MG63 (cell line): ENCODE measurements at regions not wholly inside any gene's neighbourhood (a gene's known extent, or its start where the extent isn't known, plus 50 kb on each side); places are given as distances from the start of the nearest gene placed in this dataset.
"Not testable (repeated sequence)": the region's sequence is repeated elsewhere in the genome, so short reads cannot be mapped to it uniquely, and the experiment has no call there.

Source experiments
- DNase-seq: peaks from one replicate; pipeline ENCODE4 v3.0.0-alpha.2; 2020
- H3K27me3 ChIP-seq: fragments of 250-450 bp; sonication (Bioruptor Pico); 2 replicates; pipeline ENCODE4 v1.5.1; 2020; ENCODE audit warnings: mild to moderate bottlenecking, moderate library complexity
- H3K36me3 ChIP-seq: fragments of 250-450 bp; sonication (Bioruptor Pico); 2 replicates; pipeline ENCODE4 v1.5.1; 2020; ENCODE audit warnings: mild to moderate bottlenecking, moderate library complexity
- H3K4me3 ChIP-seq: fragments of 250-450 bp; sonication (Bioruptor Pico); 2 replicates; pipeline ENCODE4 v1.5.1; 2020; ENCODE audit warnings: mild to moderate bottlenecking, moderate library complexity
- H3K9me3 ChIP-seq: fragments of 250-450 bp; sonication (Bioruptor Pico); 2 replicates; pipeline ENCODE4 v1.5.1; 2020; ENCODE audit warnings: mild to moderate bottlenecking, moderate library complexity

- H3K27me3 ChIP-seq, result no peaks in the 10 kb centered on the region
- DNase-seq, result no peak
Observed at GRCh38 chr7:91379236-91379635, 115.0 kb downstream of the FZD1 start.

GRCh38 chr7:91379991-91380390 is 115.8 kb downstream of the FZD1 start:
- Histone ChIP-seq H3K27me3 (no peaks in the 10 kb centered on the region), H3K4me3 (no peak overlapping the region), H3K36me3 (no peaks in the 10 kb centered on the region), H3K9me3 (no peaks in the 10 kb centered on the region)
- DNase-seq, result no peak

More at GRCh38 chr7:91379236-91379635, 115.0 kb downstream of the FZD1 start:
- H3K4me3 ChIP-seq, result no peak overlapping the region
- no peaks in the 10 kb centered on the region for H3K36me3 ChIP-seq
- H3K9me3 ChIP-seq, result no peaks in the 10 kb centered on the region

GRCh38 chr7:91383053-91383904 is 119.0 kb downstream of the FZD1 start:
- Histone ChIP-seq H3K36me3 (no peaks in the 10 kb centered on the region), H3K4me3 (no peak overlapping the region), H3K27me3 (no peaks in the 10 kb centered on the region), H3K9me3 (no peaks in the 10 kb centered on the region)
- peak; percentile 30 for DNase-seq

- Histone ChIP-seq H3K27me3 (no peaks in the 10 kb centered on the region), H3K4me3 (no peak overlapping the region), H3K9me3 (no peaks in the 10 kb centered on the region), H3K36me3 (no peaks in the 10 kb centered on the region)
- DNase-seq, result no peak
Observed at GRCh38 chr7:91383905-91384274, 119.7 kb downstream of the FZD1 start.

- not testable (repeated sequence) for H3K27me3 ChIP-seq, H3K9me3 ChIP-seq, H3K4me3 ChIP-seq, H3K36me3 ChIP-seq, DNase-seq
Observed at GRCh38 chr7:91394757-91395156, 130.5 kb downstream of the FZD1 start.

- not testable (repeated sequence) for H3K4me3 ChIP-seq, H3K9me3 ChIP-seq, H3K27me3 ChIP-seq, H3K36me3 ChIP-seq, DNase-seq
Observed at GRCh38 chr7:91395313-91395712, 131.1 kb downstream of the FZD1 start.

- no peaks in the 10 kb centered on the region for H3K9me3 ChIP-seq
- no peaks in the 10 kb centered on the region for H3K36me3 ChIP-seq
- H3K4me3 ChIP-seq, result no peak overlapping the region
- no peak for DNase-seq
- no peaks in the 10 kb centered on the region for H3K27me3 ChIP-seq
Observed at GRCh38 chr7:91397096-91397495, 132.9 kb downstream of the FZD1 start.

- Histone ChIP-seq H3K36me3 (no peaks in the 10 kb centered on the region), H3K4me3 (no peak overlapping the region), H3K27me3 (no peaks in the 10 kb centered on the region), H3K9me3 (no peaks in the 10 kb centered on the region)
- DNase-seq, result no peak
Observed at GRCh38 chr7:91397612-91398011, 133.4 kb downstream of the FZD1 start.

- H3K9me3 ChIP-seq, result no peaks in the 10 kb centered on the region
- H3K27me3 ChIP-seq, result no peaks in the 10 kb centered on the region
- no peaks in the 10 kb centered on the region for H3K36me3 ChIP-seq
- H3K4me3 ChIP-seq, result no peak overlapping the region
- no peak for DNase-seq
Observed at GRCh38 chr7:91398341-91398740, 134.1 kb downstream of the FZD1 start.

GRCh38 chr7:91405092-91405788 is 141.0 kb downstream of the FZD1 start:
- Histone ChIP-seq H3K9me3 (no peaks in the 10 kb centered on the region), H3K4me3 (no peak overlapping the region), H3K36me3 (no peaks in the 10 kb centered on the region), H3K27me3 (no peaks in the 10 kb centered on the region)
- no peak for DNase-seq

GRCh38 chr7:91405873-91406272 is 141.6 kb downstream of the FZD1 start:
- not testable (repeated sequence) for H3K4me3 ChIP-seq, H3K9me3 ChIP-seq, H3K36me3 ChIP-seq, DNase-seq, H3K27me3 ChIP-seq

- H3K9me3 ChIP-seq, result no peaks in the 10 kb centered on the region
- no peak for DNase-seq
- H3K27me3 ChIP-seq, result no peaks in the 10 kb centered on the region
- H3K36me3 ChIP-seq, result no peaks in the 10 kb centered on the region
- H3K4me3 ChIP-seq, result no peak overlapping the region
Observed at GRCh38 chr7:91407942-91408341, 143.7 kb downstream of the FZD1 start.

GRCh38 chr7:91408388-91409154 is 144.3 kb downstream of the FZD1 start:
- no peaks in the 10 kb centered on the region for H3K27me3 ChIP-seq
- H3K4me3 ChIP-seq, result no peak overlapping the region
- H3K9me3 ChIP-seq, result no peaks in the 10 kb centered on the region
- no peaks in the 10 kb centered on the region for H3K36me3 ChIP-seq
- DNase-seq, result no peak

GRCh38 chr7:91411060-91411459 is 146.8 kb downstream of the FZD1 start:
- Histone ChIP-seq H3K27me3 (no peaks in the 10 kb centered on the region), H3K36me3 (no peaks in the 10 kb centered on the region), H3K4me3 (no peak overlapping the region), H3K9me3 (no peaks in the 10 kb centered on the region)
- DNase-seq, result no peak

- Histone ChIP-seq H3K9me3 (no peaks in the 10 kb centered on the region), H3K27me3 (no peaks in the 10 kb centered on the region), H3K36me3 (no peaks in the 10 kb centered on the region), H3K4me3 (no peak overlapping the region)
- no peak for DNase-seq
Observed at GRCh38 chr7:91412298-91412697, 148.1 kb downstream of the FZD1 start.

- Histone ChIP-seq H3K27me3 (no peaks in the 10 kb centered on the region), H3K9me3 (no peaks in the 10 kb centered on the region), H3K4me3 (no peak overlapping the region), H3K36me3 (no peaks in the 10 kb centered on the region)
- no peak for DNase-seq
Observed at GRCh38 chr7:91414734-91415133, 150.5 kb downstream of the FZD1 start.

- Histone ChIP-seq H3K27me3 (no peaks in the 10 kb centered on the region), H3K36me3 (no peaks in the 10 kb centered on the region), H3K4me3 (no peak overlapping the region), H3K9me3 (no peaks in the 10 kb centered on the region)
- DNase-seq, result no peak
Observed at GRCh38 chr7:91416155-91416865, 152.1 kb downstream of the FZD1 start.
